ENCODE measurements at regions not wholly inside any gene's neighbourhood (a gene's known extent, or its start where the extent isn't known, plus 50 kb on each side); places are given as distances from the start of the nearest gene placed in this dataset.

- no peak for TF ChIP-seq POLR2AphosphoS5 (IDR thresholded peaks at IDR 0.05; ENCODE audit: insufficient read depth, low read depth, low read length)
- TF ChIP-seq, protein P1, sequence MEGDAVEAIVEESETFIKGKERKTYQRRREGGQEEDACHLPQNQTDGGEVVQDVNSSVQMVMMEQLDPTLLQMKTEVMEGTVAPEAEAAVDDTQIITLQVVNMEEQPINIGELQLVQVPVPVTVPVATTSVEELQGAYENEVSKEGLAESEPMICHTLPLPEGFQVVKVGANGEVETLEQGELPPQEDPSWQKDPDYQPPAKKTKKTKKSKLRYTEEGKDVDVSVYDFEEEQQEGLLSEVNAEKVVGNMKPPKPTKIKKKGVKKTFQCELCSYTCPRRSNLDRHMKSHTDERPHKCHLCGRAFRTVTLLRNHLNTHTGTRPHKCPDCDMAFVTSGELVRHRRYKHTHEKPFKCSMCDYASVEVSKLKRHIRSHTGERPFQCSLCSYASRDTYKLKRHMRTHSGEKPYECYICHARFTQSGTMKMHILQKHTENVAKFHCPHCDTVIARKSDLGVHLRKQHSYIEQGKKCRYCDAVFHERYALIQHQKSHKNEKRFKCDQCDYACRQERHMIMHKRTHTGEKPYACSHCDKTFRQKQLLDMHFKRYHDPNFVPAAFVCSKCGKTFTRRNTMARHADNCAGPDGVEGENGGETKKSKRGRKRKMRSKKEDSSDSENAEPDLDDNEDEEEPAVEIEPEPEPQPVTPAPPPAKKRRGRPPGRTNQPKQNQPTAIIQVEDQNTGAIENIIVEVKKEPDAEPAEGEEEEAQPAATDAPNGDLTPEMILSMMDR (IDR thresholded peaks at IDR 0.05; ENCODE audit: extremely low read depth in 1 of 2, insufficient read depth in 1 of 2, low read depth in 1 of 2, low read length in 2 of 2) = no peak
- TF ChIP-seq POLR2A (IDR thresholded peaks at IDR 0.05; ENCODE audit: low read depth, low read length) = no peak
- no peak for TF ChIP-seq EZH2 (IDR thresholded peaks at IDR 0.05; ENCODE audit: borderline replicate concordance, low read depth, low read length, severe bottlenecking)
- no peak for TF ChIP-seq MAX (IDR thresholded peaks at IDR 0.05; ENCODE audit: insufficient read depth, insufficient read length)
- TF ChIP-seq FOS (IDR thresholded peaks at IDR 0.05; ENCODE audit: borderline replicate concordance, insufficient read depth, low read length) = no peak
- no peak for TF ChIP-seq GATA2 (IDR thresholded peaks at IDR 0.05; ENCODE audit: insufficient read depth, insufficient read length, low read depth, low read length)
- no peak for TF ChIP-seq JUN (IDR thresholded peaks at IDR 0.05; ENCODE audit: borderline replicate concordance, insufficient read depth, insufficient read length, low read depth)
- no peak for TF ChIP-seq MYC (IDR thresholded peaks at IDR 0.05; ENCODE audit: low read depth, low read length)
Measured at GRCh38 chr7:136213012-136213411, 235.9 kb upstream of the MTPN start.

All from endothelial cell of umbilical vein (primary cell).